GM19043 (cell line): ENCODE measurements at regions not wholly inside any gene's neighbourhood (a gene's known extent, or its start where the extent isn't known, plus 50 kb on each side); places are given as distances from the start of the nearest gene placed in this dataset.
"Not testable (repeated sequence)": the region's sequence is repeated elsewhere in the genome, so short reads cannot be mapped to it uniquely, and the experiment has no call there.

Experiments
- ATAC-seq: cut with Tn5 transposase; IDR thresholded peaks from one replicate; pipeline ENCODE4 v1.9.1; 2021; ENCODE audit warnings: low read depth; ENCODE audit not compliant: unreplicated experiment

GRCh38 chr2:14750433-14750832 lies 117.9 kb downstream of the LRATD1 start:
- no peak for ATAC-seq

- ATAC-seq: no peak
These were observed 119.1 kb downstream of the LRATD1 start for GRCh38 chr2:14751581-14751980.

- no peak for ATAC-seq
These were observed 119.8 kb downstream of the LRATD1 start for GRCh38 chr2:14752295-14752694.

DNA sequence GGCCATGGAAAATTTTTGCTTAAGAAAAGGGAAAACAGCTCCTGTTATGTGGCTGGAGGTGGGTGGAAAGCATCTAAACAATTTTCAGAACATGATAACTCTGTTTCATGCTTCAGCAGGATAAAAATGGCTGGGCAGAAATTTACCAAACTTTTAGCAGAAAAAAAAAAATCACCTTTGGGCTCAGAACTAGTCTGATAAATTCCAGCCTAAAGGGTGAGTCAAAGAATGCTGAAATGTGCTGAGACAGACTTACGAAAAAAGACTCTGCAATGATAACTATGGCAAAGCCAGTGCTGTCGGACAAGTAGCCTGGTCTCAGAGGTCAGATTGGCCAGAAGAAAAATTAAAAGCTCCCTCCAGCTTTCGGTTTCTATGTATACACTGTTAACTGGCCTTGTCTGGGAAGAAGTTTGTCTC lies 123.6 kb downstream of the LRATD1 start:
- no peak for ATAC-seq

GRCh38 chr2:14756981-14757657 lies 124.6 kb downstream of the LRATD1 start:
- no peak for ATAC-seq

DNA sequence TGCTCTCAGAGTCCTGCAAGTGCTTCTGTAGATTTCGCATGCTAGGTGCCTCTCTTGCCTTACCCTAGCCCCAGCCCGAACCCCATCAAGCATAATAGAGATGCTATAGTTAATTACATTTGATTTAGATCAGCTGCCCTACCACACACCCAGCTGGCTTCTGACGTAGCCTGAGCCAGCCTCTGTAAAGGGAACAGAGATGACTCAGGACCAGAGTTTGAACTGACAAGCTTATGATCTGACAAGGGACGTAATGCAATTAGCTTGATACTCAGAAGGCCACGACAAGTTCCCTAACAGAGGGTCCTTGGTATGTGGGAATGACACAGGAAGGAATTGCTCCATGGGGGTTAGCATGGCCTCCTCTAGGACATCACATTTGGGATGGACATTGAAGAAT lies 126.6 kb downstream of the LRATD1 start:
- no peak for ATAC-seq

DNA sequence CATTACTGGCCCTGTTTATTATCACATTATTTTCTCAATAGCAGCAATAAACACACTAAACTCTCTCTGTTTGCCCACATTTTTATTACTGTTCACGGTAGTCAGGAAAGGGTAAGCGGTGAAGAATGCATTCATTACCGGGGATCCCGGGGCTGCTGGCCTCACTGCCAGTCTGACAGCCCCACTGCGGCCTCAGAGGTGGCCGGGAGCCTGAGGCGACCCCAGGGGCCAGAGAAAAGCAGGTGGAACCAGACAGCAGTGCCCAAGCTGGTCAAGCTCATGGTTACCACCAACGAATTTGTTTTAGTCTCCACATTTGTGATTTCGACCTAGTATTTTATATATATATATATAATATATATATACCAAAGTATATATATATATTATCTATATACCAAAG lies 127.7 kb downstream of the LRATD1 start:
- ATAC-seq: no peak

DNA sequence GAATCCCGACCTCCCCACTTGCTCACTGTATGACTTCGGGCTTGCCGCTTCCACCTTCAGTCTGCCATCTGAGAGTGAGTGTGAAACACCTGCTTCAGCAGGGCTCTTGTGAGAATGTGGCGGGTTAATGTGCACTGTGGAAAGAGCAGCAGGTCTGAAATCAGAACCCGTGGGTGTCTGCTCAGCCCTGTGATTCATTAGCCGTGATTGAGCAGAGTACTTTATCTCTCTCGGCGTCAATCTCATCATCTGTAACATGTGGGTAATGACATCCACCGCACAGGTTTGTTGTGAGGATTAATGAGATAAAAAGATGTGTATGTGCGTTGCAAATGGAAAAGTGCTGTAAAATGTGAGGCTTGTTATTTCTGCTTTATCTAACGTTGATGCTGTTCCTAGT lies 128.6 kb downstream of the LRATD1 start:
- ATAC-seq: no peak

GRCh38 chr2:14773696-14774095 lies 141.2 kb downstream of the LRATD1 start:
- ATAC-seq: no peak

- ATAC-seq: no peak
These were observed 142.0 kb downstream of the LRATD1 start for GRCh38 chr2:14774436-14774968.

DNA sequence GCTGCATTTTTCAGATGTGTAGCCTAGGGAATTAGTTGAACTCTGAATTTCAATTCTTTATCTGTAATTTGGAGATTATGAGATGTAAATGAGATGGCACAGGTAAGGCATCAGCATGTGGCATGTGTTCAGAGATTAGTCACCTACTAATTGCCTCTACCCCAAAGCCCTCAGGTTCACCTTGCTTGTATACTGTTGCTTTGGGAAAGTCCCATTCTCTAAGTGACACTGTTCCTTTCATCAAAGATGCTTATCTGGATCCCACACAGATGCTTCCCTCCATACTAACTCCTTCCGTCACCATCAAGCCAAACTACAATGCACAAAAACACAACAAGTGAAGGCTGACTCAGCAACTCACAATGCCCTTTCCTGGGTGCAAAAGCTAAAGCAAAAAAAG lies 143.7 kb downstream of the LRATD1 start:
- ATAC-seq: no peak

- no peak for ATAC-seq
These were observed 145.5 kb downstream of the LRATD1 start for GRCh38 chr2:14778015-14778414.

DNA sequence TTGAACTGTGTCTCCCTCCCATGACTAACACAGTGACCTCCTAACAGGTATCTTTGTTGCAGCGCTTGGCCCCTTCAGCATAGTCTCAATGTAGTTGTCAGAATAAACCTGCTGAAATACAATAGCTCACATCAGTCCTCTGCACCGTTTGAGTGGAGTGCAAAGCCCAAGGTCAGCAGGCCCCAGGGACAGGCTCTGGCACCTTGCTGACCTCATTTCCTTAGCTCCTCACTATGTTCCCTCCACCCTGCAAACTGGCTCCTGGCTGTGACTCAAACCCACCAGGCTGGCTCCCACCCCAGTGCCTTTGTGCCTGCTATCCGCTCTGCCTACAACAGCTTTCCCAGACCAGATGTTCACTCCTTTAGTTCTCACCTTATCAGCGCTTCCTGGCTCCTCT lies 146.7 kb downstream of the LRATD1 start:
- no peak for ATAC-seq

- ATAC-seq: no peak
These were observed 148.6 kb downstream of the LRATD1 start for GRCh38 chr2:14781142-14781541.

DNA sequence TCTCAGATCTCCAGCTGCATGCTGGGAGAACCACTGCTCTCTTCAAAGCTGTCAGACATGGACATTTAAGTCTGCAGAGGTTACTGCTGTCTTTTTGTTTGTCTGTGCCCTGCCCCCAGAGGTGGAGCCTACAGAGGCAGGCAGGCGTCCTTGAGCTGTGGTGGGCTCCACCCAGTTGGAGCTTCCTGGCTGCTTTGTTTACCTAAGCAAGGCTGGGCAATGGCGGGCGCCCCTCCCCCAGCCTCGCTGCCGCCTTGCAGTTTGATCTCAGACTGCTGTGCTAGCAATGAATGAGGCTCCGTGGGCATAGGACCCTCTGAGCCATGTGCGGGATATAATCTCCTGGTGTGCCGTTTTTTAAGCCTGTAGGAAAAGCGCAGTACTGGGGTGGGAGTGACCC lies 156.3 kb downstream of the LRATD1 start:
- not testable (repeated sequence) for ATAC-seq

DNA sequence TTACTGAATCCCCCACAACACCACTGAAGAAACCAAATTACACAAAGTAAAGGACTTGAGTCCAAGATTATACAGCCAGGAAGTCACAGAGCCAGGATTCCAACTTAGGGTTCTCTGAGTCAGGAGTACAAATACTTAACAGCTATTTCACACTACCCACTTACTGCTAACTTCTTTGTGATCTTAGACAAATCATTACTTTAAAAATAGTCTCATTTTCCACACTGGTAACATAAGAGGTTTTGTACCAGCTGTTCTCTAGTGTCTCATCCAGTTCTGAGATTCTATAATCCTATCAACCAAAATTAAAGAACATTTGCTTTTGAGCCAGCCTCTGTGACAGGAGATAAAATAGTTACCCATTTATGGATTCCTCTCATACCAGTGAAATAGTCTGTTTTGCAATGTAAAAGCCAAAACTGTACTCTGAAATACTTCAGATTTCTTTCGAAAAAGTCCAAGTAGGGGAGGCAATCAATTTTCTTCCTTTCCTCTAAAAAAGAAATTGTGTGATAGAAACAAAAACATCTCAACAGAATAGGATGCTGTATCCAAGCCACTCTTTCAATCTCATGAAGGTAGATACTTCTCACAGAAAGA lies 157.6 kb downstream of the LRATD1 start:
- ATAC-seq: no peak

- no peak for ATAC-seq
These were observed 171.5 kb downstream of the LRATD1 start for GRCh38 chr2:14803994-14804393.

DNA sequence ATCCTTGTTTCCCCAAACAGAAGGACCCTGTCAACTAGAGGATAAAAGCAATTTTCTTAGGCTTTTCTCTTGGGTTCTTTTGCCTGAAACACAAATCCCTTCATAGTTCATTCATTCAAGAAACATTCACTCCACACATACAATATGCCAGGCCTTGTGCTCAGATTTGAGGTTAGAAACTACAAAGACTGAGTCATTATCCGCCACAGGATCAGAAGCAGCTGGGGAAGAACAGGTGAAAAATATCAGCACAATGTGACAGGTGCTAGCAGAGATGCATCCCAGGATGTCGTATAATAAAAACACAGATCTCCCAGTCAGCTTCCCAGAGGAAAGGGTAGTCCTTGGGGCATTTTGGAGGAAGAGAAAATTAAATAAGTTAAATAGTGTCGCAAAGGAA lies 172.4 kb downstream of the LRATD1 start:
- ATAC-seq: no peak

DNA sequence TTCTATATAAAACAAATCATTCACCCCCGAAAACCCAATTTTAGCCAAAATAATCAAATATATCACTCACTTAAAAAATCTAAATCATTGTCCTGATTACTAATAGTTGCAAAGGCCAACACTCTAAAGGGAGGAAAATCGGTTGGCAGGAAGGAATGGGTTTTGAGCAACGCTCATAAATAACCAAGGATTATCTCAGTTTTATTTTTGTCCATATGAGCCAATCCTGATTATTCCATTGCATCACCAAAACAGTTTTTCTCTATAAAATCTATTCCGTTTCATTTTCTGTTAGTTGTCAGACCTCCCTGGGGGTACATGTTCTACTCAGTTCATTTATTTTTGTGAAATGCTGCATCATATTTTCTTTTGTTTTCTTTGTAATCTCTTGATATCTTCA lies 174.1 kb downstream of the LRATD1 start:
- ATAC-seq: no peak

- no peak for ATAC-seq
These were observed 182.7 kb downstream of the LRATD1 start for GRCh38 chr2:14815201-14815600.

GRCh38 chr2:14816069-14817060 lies 183.8 kb downstream of the LRATD1 start:
- ATAC-seq: no peak
